ENCODE measurements at regions not wholly inside any gene's neighbourhood (a gene's known extent, or its start where the extent isn't known, plus 50 kb on each side); places are given as distances from the start of the nearest gene placed in this dataset.

DNA sequence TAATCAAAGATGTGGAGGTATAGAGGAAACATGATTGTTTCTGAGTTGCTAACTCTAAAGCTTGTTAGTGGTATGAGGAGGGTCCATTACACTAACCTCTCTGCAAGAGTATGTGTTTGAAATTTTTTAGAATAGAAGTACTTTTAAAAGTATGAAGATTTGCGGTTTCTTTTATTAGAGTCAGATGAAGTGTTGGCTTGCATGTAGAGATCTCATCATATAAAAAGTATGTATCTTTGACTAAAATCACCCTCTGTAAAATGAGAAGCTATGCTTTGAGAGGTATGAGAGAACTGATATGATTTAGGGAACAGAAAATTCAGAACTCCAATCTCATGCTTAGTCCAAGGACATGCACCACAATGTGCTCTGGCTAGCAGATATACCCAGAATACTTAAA, 140.4 kb upstream of the MBNL1 start:
- no peaks in the 10 kb centered on the region for H3K27me3 ChIP-seq
- H3K4me3 ChIP-seq, result no peak overlapping the region
- H3K4me1 ChIP-seq, result peaks cover 0 to 11% (median 0%) of the 10 kb centered on the region in 4 donors
- H3K9me3 ChIP-seq, result no peaks in the 10 kb centered on the region
- 40 to 97% methylated on average over 1 of the region's 1 CpG for WGBS, 2 donors
- TF ChIP-seq POLR2AphosphoS5 (IDR thresholded peaks at IDR 0.05) (no peak), POLR2A (IDR thresholded peaks at IDR 0.05) (no peak), EP300 (IDR thresholded peaks at IDR 0.05) (no peak)
- TF ChIP-seq, protein P1, sequence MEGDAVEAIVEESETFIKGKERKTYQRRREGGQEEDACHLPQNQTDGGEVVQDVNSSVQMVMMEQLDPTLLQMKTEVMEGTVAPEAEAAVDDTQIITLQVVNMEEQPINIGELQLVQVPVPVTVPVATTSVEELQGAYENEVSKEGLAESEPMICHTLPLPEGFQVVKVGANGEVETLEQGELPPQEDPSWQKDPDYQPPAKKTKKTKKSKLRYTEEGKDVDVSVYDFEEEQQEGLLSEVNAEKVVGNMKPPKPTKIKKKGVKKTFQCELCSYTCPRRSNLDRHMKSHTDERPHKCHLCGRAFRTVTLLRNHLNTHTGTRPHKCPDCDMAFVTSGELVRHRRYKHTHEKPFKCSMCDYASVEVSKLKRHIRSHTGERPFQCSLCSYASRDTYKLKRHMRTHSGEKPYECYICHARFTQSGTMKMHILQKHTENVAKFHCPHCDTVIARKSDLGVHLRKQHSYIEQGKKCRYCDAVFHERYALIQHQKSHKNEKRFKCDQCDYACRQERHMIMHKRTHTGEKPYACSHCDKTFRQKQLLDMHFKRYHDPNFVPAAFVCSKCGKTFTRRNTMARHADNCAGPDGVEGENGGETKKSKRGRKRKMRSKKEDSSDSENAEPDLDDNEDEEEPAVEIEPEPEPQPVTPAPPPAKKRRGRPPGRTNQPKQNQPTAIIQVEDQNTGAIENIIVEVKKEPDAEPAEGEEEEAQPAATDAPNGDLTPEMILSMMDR (IDR thresholded peaks at IDR 0.05), result no peak
- DNase-seq, result no peak
- intact Hi-C loops (cut with DNase I), result no loop called here
- no peaks in the 10 kb centered on the region for H3K36me3 ChIP-seq
- H3K27ac ChIP-seq, result no peak overlapping the region

DNA sequence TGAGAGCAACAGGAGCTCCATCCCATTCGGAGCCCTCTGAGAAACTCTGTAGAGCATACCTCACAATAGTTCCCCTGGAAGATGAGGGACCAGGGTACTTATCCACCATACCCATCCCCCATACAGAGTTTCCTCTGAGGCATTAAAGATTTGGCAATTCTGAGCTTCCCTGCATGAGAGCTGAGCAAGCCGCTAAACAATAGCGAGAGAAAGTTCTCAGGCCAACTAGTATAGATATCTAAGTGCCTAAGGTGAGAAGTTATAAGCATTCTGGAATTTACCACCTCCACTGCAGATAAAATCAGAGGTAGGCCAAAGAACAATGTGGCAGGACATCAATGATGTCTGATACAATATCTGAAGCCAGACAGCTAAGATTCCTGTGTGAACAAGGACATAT, 129.1 kb upstream of the MBNL1 start:
- Histone ChIP-seq H3K27ac (no peak overlapping the region), H3K4me3 (no peak overlapping the region), H3K27me3 (no peaks in the 10 kb centered on the region), H3K36me3 (no peaks in the 10 kb centered on the region), H3K9me3 (no peaks in the 10 kb centered on the region), H3K4me1 (no peaks in the 10 kb centered on the region)
- intact Hi-C loops (cut with DNase I), result no loop called here
- no peak for DNase-seq
- 97 to 98% methylated on average over 3 of the region's 3 CpGs for WGBS, 2 donors
- TF ChIP-seq, protein P1 (IDR thresholded peaks at IDR 0.05), result no peak
- TF ChIP-seq POLR2A (IDR thresholded peaks at IDR 0.05) (no peak), EP300 (IDR thresholded peaks at IDR 0.05) (no peak), POLR2AphosphoS5 (IDR thresholded peaks at IDR 0.05) (no peak)

DNA sequence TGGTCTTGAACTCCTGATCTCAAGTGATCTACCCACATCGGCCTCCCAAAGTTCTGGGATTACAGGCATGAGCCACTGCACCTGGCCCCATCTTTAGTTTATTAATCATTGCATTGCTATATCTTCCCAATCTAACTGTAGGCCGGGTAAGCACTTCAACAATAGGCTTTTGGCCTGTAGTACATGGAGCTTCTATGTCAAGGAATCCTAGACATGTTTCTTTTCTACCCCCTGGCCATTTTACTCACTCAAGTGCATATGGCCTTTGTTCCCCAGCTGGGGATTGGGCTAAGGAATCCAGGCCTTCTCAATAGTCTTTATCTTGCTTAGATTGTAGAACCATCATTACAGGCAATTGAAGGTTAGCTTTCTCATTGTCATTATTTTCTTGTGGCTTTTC, 122.3 kb upstream of the MBNL1 start:
- intact Hi-C loops (cut with DNase I), result no loop called here
- H3K4me1 ChIP-seq, result peaks cover 0 to 22% (median 3%) of the 10 kb centered on the region in 4 donors
- 96 to 98% methylated on average over 2 of the region's 2 CpGs for WGBS, 2 donors
- H3K9me3 ChIP-seq, result no peaks in the 10 kb centered on the region
- no peak for DNase-seq
- H3K36me3 ChIP-seq, result no peaks in the 10 kb centered on the region
- no peak for TF ChIP-seq POLR2AphosphoS5 (IDR thresholded peaks at IDR 0.05)
- TF ChIP-seq POLR2A (IDR thresholded peaks at IDR 0.05), result no peak
- TF ChIP-seq EP300 (IDR thresholded peaks at IDR 0.05), result no peak
- TF ChIP-seq, protein P1 (IDR thresholded peaks at IDR 0.05), result no peak
- no peak overlapping the region for H3K4me3 ChIP-seq
- no peaks in the 10 kb centered on the region for H3K27me3 ChIP-seq
- H3K27ac ChIP-seq, result no peak overlapping the region

DNA sequence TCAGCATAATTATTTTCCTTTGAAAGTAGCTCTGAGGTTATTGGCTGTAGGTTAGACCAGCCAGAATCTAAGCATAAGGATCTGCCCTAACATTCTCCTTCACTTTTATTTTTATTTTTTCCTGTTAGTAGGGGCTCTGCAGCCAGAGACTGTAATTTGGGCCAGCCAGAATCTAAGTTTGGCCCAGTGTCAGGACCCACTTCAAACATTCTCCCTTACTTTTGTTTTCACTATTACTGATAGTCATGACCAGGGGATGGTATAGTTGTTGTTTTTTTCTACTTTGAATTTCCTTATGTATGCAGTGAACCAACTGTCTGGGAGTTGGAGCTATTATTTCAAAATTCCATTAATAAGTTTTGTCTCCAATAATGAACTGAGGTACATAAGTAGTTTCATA, 121.0 kb upstream of the MBNL1 start:
- DNase-seq, result no peak
- peaks cover 0 to 25% (median 7%) of the 10 kb centered on the region in 4 donors for H3K4me1 ChIP-seq

DNA sequence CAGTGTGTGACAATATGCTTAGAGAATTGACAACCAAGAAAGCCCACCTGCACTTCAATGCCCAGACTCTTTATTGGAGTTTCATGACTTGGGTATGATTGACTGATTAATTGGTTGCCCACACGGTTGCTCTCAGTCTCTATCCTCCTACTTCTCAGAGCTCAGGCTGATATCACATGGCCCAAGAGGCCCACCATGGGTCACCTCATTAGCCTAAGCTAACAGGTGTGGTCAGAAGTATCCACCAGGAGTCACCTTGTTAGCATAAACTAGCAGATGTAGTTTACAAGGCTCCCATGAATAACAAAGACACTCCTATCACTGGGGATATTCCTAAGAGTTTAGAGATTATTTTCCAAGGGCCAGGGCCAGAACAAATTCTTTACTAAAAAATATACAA, 120.2 kb upstream of the MBNL1 start:
- DNase-seq, result no peak
- no peak overlapping the region for H3K27ac ChIP-seq
- no peaks in the 10 kb centered on the region for H3K27me3 ChIP-seq
- H3K4me1 ChIP-seq, result peaks cover 0 to 25% (median 7%) of the 10 kb centered on the region in 4 donors
- intact Hi-C loops (cut with DNase I), result no loop called here
- no peak for TF ChIP-seq EP300 (IDR thresholded peaks at IDR 0.05)
- TF ChIP-seq POLR2A (IDR thresholded peaks at IDR 0.05), result no peak
- H3K36me3 ChIP-seq, result no peaks in the 10 kb centered on the region
- 48 to 90% methylated on average over 1 of the region's 1 CpG for WGBS, 2 donors
- no peak overlapping the region for H3K4me3 ChIP-seq
- no peaks in the 10 kb centered on the region for H3K9me3 ChIP-seq

More for the DNA sequence above, 121.0 kb upstream of the MBNL1 start:
- Histone ChIP-seq H3K4me3 (no peak overlapping the region), H3K9me3 (no peaks in the 10 kb centered on the region), H3K27me3 (no peaks in the 10 kb centered on the region), H3K27ac (peak overlapping the region in 1 of 4 donors; percentile 19), H3K36me3 (no peaks in the 10 kb centered on the region)
- intact Hi-C loops (cut with DNase I), result no loop called here
- TF ChIP-seq EP300 (IDR thresholded peaks at IDR 0.05) (no peak), POLR2AphosphoS5 (IDR thresholded peaks at IDR 0.05) (no peak), POLR2A (IDR thresholded peaks at IDR 0.05) (no peak)
- TF ChIP-seq, protein P1 (IDR thresholded peaks at IDR 0.05), result no peak
